Activated B cell treated with CpG ODN at 0.5 μM for 24 hours (primary cell): ENCODE measurements at regions not wholly inside any gene's neighbourhood (a gene's known extent, or its start where the extent isn't known, plus 50 kb on each side); places are given as distances from the start of the nearest gene placed in this dataset.
"Not testable (repeated sequence)": the region's sequence is repeated elsewhere in the genome, so short reads cannot be mapped to it uniquely, and the experiment has no call there.

Experiments used
- ATAC-seq: fragments of 200-7000 bp; cut with Tn5 transposase; one replicate; pipeline ENCODE4 v1.10.0; 2021; ENCODE audit warnings: low read depth, mild to moderate bottlenecking, moderate library complexity
- CTCF ChIA-PET: fragments of 350-600 bp; sonication (Branson Sonifier 250); formaldehyde crosslinking; loops from one replicate; lab custom pipeline; 2021; ENCODE audit warnings: antibody characterized with exemption; lab: Charles Lee
- POLR2A ChIA-PET: fragments of 350-600 bp; sonication (Branson Sonifier 250); formaldehyde crosslinking; loops from one replicate; lab custom pipeline; 2021; ENCODE audit warnings: antibody characterized with exemption; lab: Charles Lee
- DNase-seq: peaks from one replicate; pipeline ENCODE4 v3.0.0; 2022
- H3K27ac Mint-ChIP-seq: one replicate; pipeline ENCODE4 v1.8.0; 2020; ENCODE audit warnings: mixed read lengths
- H3K27me3 Mint-ChIP-seq: one replicate; pipeline ENCODE4 v1.8.0; 2021; ENCODE audit warnings: mixed read lengths
- H3K36me3 Mint-ChIP-seq: one replicate; pipeline ENCODE4 v1.8.0; 2021; ENCODE audit warnings: low read depth, mixed read lengths
- H3K4me1 Mint-ChIP-seq: one replicate; pipeline ENCODE4 v1.8.0; 2021; ENCODE audit warnings: mixed read lengths
- H3K4me3 Mint-ChIP-seq: one replicate; pipeline ENCODE4 v1.8.0; 2020; ENCODE audit warnings: mild to moderate bottlenecking, mixed read lengths
- H3K9me3 Mint-ChIP-seq: one replicate; pipeline ENCODE4 v1.8.0; 2020; ENCODE audit warnings: mixed read lengths
- intact Hi-C: fragments of 100-400 bp; cut with micrococcal nuclease; formaldehyde crosslinking; loops from one replicate; pipeline ENCODE4 v1.15.1; 2024

- H3K27me3 Mint-ChIP-seq, intact Hi-C loops, H3K27ac Mint-ChIP-seq, H3K36me3 Mint-ChIP-seq, H3K4me1 Mint-ChIP-seq, CTCF ChIA-PET, POLR2A ChIA-PET, ATAC-seq, H3K4me3 Mint-ChIP-seq, H3K9me3 Mint-ChIP-seq, DNase-seq: not testable (repeated sequence)
Measured at GRCh38 chr10:47711428-47711827, 52.0 kb downstream of the SYT15B start.

GRCh38 chr10:47710443-47710842, 52.9 kb downstream of the SYT15B start:
- CTCF ChIA-PET, ATAC-seq, H3K4me3 Mint-ChIP-seq, POLR2A ChIA-PET, H3K27me3 Mint-ChIP-seq, H3K4me1 Mint-ChIP-seq, H3K27ac Mint-ChIP-seq, DNase-seq, H3K9me3 Mint-ChIP-seq, intact Hi-C loops, H3K36me3 Mint-ChIP-seq: not testable (repeated sequence)

- H3K36me3 Mint-ChIP-seq, H3K9me3 Mint-ChIP-seq, H3K27me3 Mint-ChIP-seq, H3K27ac Mint-ChIP-seq, POLR2A ChIA-PET, H3K4me3 Mint-ChIP-seq, CTCF ChIA-PET, intact Hi-C loops, H3K4me1 Mint-ChIP-seq: not testable (repeated sequence)
- peak; percentile 43 for DNase-seq
- ATAC-seq, result peak; percentile 100
Measured at GRCh38 chr10:47705698-47706414, 57.5 kb downstream of the SYT15B start.

- H3K9me3 Mint-ChIP-seq, result not testable (repeated sequence)
Measured at GRCh38 chr10:47701285-47701684, 62.1 kb downstream of the SYT15B start.

GRCh38 chr10:47699854-47700253, 63.5 kb downstream of the SYT15B start:
- POLR2A ChIA-PET, H3K36me3 Mint-ChIP-seq, DNase-seq: not testable (repeated sequence)

More at GRCh38 chr10:47701285-47701684, 62.1 kb downstream of the SYT15B start:
- POLR2A ChIA-PET, ATAC-seq, H3K27ac Mint-ChIP-seq, H3K36me3 Mint-ChIP-seq, H3K4me3 Mint-ChIP-seq, intact Hi-C loops, H3K27me3 Mint-ChIP-seq, DNase-seq, CTCF ChIA-PET, H3K4me1 Mint-ChIP-seq: not testable (repeated sequence)

GRCh38 chr10:47696170-47696569, 67.2 kb downstream of the SYT15B start:
- H3K27me3 Mint-ChIP-seq, H3K36me3 Mint-ChIP-seq, ATAC-seq, intact Hi-C loops, CTCF ChIA-PET, POLR2A ChIA-PET, H3K9me3 Mint-ChIP-seq, H3K4me1 Mint-ChIP-seq, H3K27ac Mint-ChIP-seq, H3K4me3 Mint-ChIP-seq, DNase-seq: not testable (repeated sequence)

More at GRCh38 chr10:47699854-47700253, 63.5 kb downstream of the SYT15B start:
- H3K9me3 Mint-ChIP-seq, H3K4me1 Mint-ChIP-seq, ATAC-seq, CTCF ChIA-PET, H3K27ac Mint-ChIP-seq, H3K4me3 Mint-ChIP-seq, intact Hi-C loops, H3K27me3 Mint-ChIP-seq: not testable (repeated sequence)

- POLR2A ChIA-PET, result not testable (repeated sequence)
Measured at GRCh38 chr10:47695149-47695548, 68.2 kb downstream of the SYT15B start.

GRCh38 chr10:47690304-47690703, 73.1 kb downstream of the SYT15B start:
- H3K9me3 Mint-ChIP-seq, H3K27ac Mint-ChIP-seq, POLR2A ChIA-PET, H3K4me1 Mint-ChIP-seq, H3K36me3 Mint-ChIP-seq, DNase-seq, CTCF ChIA-PET, H3K4me3 Mint-ChIP-seq, H3K27me3 Mint-ChIP-seq, ATAC-seq, intact Hi-C loops: not testable (repeated sequence)

More at GRCh38 chr10:47695149-47695548, 68.2 kb downstream of the SYT15B start:
- H3K27ac Mint-ChIP-seq, H3K27me3 Mint-ChIP-seq, H3K36me3 Mint-ChIP-seq, CTCF ChIA-PET, intact Hi-C loops, H3K4me3 Mint-ChIP-seq, H3K9me3 Mint-ChIP-seq, DNase-seq, ATAC-seq, H3K4me1 Mint-ChIP-seq: not testable (repeated sequence)

GRCh38 chr10:47683826-47684475, 79.4 kb downstream of the SYT15B start:
- H3K36me3 Mint-ChIP-seq, H3K27me3 Mint-ChIP-seq, H3K27ac Mint-ChIP-seq, ATAC-seq, intact Hi-C loops, DNase-seq, H3K4me3 Mint-ChIP-seq, CTCF ChIA-PET, H3K9me3 Mint-ChIP-seq, POLR2A ChIA-PET, H3K4me1 Mint-ChIP-seq: not testable (repeated sequence)

GRCh38 chr10:47681638-47681990, 81.8 kb downstream of the SYT15B start:
- H3K27me3 Mint-ChIP-seq, CTCF ChIA-PET, H3K4me1 Mint-ChIP-seq, H3K36me3 Mint-ChIP-seq, POLR2A ChIA-PET, ATAC-seq, H3K4me3 Mint-ChIP-seq, H3K27ac Mint-ChIP-seq, DNase-seq, H3K9me3 Mint-ChIP-seq, intact Hi-C loops: not testable (repeated sequence)

- H3K9me3 Mint-ChIP-seq, H3K4me3 Mint-ChIP-seq, H3K36me3 Mint-ChIP-seq, H3K4me1 Mint-ChIP-seq, POLR2A ChIA-PET, CTCF ChIA-PET, DNase-seq, ATAC-seq, intact Hi-C loops, H3K27ac Mint-ChIP-seq, H3K27me3 Mint-ChIP-seq: not testable (repeated sequence)
Measured at GRCh38 chr10:47680848-47681637, 82.3 kb downstream of the SYT15B start.

- H3K4me1 Mint-ChIP-seq, DNase-seq, H3K9me3 Mint-ChIP-seq, POLR2A ChIA-PET, H3K36me3 Mint-ChIP-seq, H3K27ac Mint-ChIP-seq, CTCF ChIA-PET, H3K4me3 Mint-ChIP-seq, H3K27me3 Mint-ChIP-seq, ATAC-seq, intact Hi-C loops: not testable (repeated sequence)
Measured at GRCh38 chr10:47676102-47676501, 87.3 kb downstream of the SYT15B start.
